ENCODE measurements at regions not wholly inside any gene's neighbourhood (a gene's known extent, or its start where the extent isn't known, plus 50 kb on each side); places are given as distances from the start of the nearest gene placed in this dataset.
"Not testable (repeated sequence)": the region's sequence is repeated elsewhere in the genome, so short reads cannot be mapped to it uniquely, and the experiment has no call there.

DNA sequence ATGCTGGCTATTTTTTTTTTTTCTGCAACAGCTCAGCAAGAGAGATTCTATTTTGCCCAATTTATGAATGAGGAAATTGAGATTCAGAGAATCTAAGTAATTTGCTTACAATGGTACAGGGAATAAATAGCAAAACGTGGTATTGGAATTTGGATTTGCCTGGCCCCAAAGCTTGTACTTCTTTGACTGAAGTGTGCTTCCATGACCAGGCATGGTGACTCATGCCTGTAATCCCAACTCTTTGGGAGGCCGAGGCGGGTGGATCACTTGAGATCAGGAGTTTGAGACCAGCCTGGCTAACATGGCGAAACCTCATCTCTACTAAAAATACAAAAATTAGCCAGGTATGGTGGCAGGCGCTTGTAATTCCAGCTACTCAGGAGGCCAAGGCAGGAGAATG lies 591.1 kb downstream of the CSNK1G3 start:
- H3K4me3 ChIP-seq (ENCODE audit: control insufficient read depth in 1 of 7, extremely low read depth in 1 of 7, insufficient read depth in 4 of 7, low read depth in 2 of 7, low read length in 6 of 7); DNase-seq; H3K36me3 ChIP-seq (ENCODE audit: control insufficient read depth in 4 of 4, insufficient read depth in 4 of 4, low read length in 3 of 4); H3K27me3 ChIP-seq (replicated peaks in 2 of 5; ENCODE audit: control insufficient read depth in 4 of 5, insufficient read depth in 5 of 5, low read length in 4 of 5); H3K27ac ChIP-seq (ENCODE audit: insufficient read depth in 1 of 2, low read depth in 1 of 2, low read length in 2 of 2, poor library complexity in 1 of 2, severe bottlenecking in 2 of 2); H3K9me3 ChIP-seq (ENCODE audit: control extremely low read depth in 1 of 5, control insufficient read depth in 4 of 5, insufficient read depth in 2 of 5, low read depth in 1 of 5, low read length in 4 of 5); POLR2A ChIA-PET; H3K4me1 ChIP-seq (ENCODE audit: control extremely low read depth in 1 of 4, control insufficient read depth in 4 of 4, insufficient read depth in 4 of 4, low read length in 3 of 4); CTCF ChIA-PET: not testable (repeated sequence)
- 96% methylated on average over 3 of the region's 5 CpGs for WGBS (ENCODE audit: insufficient coverage)

DNA sequence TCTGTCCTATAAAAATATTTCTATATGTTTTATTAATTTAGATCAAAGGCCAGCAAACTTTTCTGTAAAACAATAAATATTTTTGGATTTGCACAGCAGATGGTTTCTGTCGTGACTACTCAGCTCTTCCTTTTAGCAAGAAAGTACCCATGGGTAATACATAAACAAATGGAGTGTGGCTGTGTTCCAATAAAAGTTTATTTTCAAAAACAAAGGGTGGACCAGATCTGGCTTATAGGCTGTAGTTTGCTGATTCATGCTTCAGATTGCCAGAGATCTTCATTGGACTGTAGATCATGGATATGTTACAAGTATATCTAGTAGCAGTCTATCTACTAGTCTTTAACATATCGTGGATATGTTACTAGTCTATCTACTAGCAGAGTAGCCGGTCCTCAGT lies 590.5 kb downstream of the CSNK1G3 start:
- ChIA-PET POLR2A (no interaction called here), CTCF (no interaction called here)
- H3K9me3 ChIP-seq (ENCODE audit: control extremely low read depth in 1 of 5, control insufficient read depth in 4 of 5, insufficient read depth in 2 of 5, low read depth in 1 of 5, low read length in 4 of 5) = peaks cover 0 to 2% (median 0%) of the 10 kb centered on the region in 5 experiments
- no peak overlapping the region for H3K27ac ChIP-seq (ENCODE audit: insufficient read depth in 1 of 2, low read depth in 1 of 2, low read length in 2 of 2, poor library complexity in 1 of 2, severe bottlenecking in 2 of 2)
- H3K36me3 ChIP-seq (ENCODE audit: control insufficient read depth in 4 of 4, insufficient read depth in 4 of 4, low read length in 3 of 4) = no peaks in the 10 kb centered on the region
- no peak overlapping the region for H3K4me3 ChIP-seq (ENCODE audit: control insufficient read depth in 1 of 7, extremely low read depth in 1 of 7, insufficient read depth in 4 of 7, low read depth in 2 of 7, low read length in 6 of 7)
- H3K27me3 ChIP-seq (replicated peaks in 2 of 5; ENCODE audit: control insufficient read depth in 4 of 5, insufficient read depth in 5 of 5, low read length in 4 of 5) = no peaks in the 10 kb centered on the region
- no peaks in the 10 kb centered on the region for H3K4me1 ChIP-seq (ENCODE audit: control extremely low read depth in 1 of 4, control insufficient read depth in 4 of 4, insufficient read depth in 4 of 4, low read length in 3 of 4)
- WGBS (ENCODE audit: insufficient coverage) = no CpG with 5 or more reads among the region's 3 CpGs
- DNase-seq = no peak

DNA sequence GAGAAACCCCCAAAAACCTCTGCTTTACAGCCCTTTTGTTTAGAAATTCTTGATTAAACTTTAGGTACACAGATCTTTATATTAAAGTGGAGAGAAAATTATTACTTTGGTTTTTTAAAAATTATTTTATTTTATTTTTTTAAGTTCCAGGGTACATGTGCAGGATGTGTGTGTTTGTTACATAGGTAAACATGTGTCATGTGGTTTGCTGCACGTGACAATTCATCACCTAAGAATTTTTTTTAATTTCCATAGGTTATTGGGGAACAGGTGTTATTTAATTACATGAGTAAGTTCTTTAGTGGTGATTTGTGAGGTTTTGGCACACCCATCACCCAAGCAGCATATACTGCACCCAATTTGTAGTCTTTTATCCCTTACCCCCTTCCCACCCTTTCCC lies 581.7 kb downstream of the CSNK1G3 start:
- H3K4me1 ChIP-seq (ENCODE audit: control extremely low read depth in 1 of 4, control insufficient read depth in 4 of 4, insufficient read depth in 4 of 4, low read length in 3 of 4) = no peaks in the 10 kb centered on the region
- DNase-seq = no peak
- WGBS (ENCODE audit: insufficient coverage) = no CpG with 5 or more reads among the region's 1 CpG
- ChIA-PET CTCF (no interaction called here), POLR2A (no interaction called here)
- H3K4me3 ChIP-seq (ENCODE audit: control insufficient read depth in 1 of 7, extremely low read depth in 1 of 7, insufficient read depth in 4 of 7, low read depth in 2 of 7, low read length in 6 of 7) = no peak overlapping the region
- H3K27ac ChIP-seq (ENCODE audit: insufficient read depth in 1 of 2, low read depth in 1 of 2, low read length in 2 of 2, poor library complexity in 1 of 2, severe bottlenecking in 2 of 2) = no peak overlapping the region
- H3K9me3 ChIP-seq (ENCODE audit: control extremely low read depth in 1 of 5, control insufficient read depth in 4 of 5, insufficient read depth in 2 of 5, low read depth in 1 of 5, low read length in 4 of 5) = peaks cover 0 to 2% (median 0%) of the 10 kb centered on the region in 5 experiments
- H3K27me3 ChIP-seq (replicated peaks in 2 of 5; ENCODE audit: control insufficient read depth in 4 of 5, insufficient read depth in 5 of 5, low read length in 4 of 5) = no peaks in the 10 kb centered on the region
- no peaks in the 10 kb centered on the region for H3K36me3 ChIP-seq (ENCODE audit: control insufficient read depth in 4 of 4, insufficient read depth in 4 of 4, low read length in 3 of 4)

DNA sequence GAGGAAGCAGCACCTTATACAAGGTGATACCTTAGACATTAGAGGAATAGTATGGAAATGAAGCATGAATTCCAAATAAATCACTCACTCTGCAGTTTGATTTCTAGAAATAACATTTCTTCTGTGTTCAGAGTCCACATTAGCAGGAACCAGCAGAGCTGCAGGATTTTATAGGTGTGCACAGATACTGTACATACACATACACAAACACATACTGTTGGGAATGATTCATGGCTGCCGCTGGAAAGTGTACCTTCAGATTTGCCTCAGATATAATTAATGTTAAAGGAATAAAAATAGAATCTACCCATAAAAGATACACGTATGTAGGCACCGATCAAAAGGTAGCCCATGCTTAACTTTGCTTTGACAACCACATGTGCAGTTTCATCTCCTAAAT lies 578.1 kb downstream of the CSNK1G3 start:
- WGBS (ENCODE audit: insufficient coverage) = 100% methylated on average over 1 of the region's 3 CpGs
- ChIA-PET POLR2A (no interaction called here), CTCF (no interaction called here)
- H3K4me1 ChIP-seq (ENCODE audit: control extremely low read depth in 1 of 4, control insufficient read depth in 4 of 4, insufficient read depth in 4 of 4, low read length in 3 of 4) = no peaks in the 10 kb centered on the region
- H3K9me3 ChIP-seq (ENCODE audit: control extremely low read depth in 1 of 5, control insufficient read depth in 4 of 5, insufficient read depth in 2 of 5, low read depth in 1 of 5, low read length in 4 of 5) = peaks cover 0 to 2% (median 0%) of the 10 kb centered on the region in 5 experiments
- no peaks in the 10 kb centered on the region for H3K27me3 ChIP-seq (replicated peaks in 2 of 5; ENCODE audit: control insufficient read depth in 4 of 5, insufficient read depth in 5 of 5, low read length in 4 of 5)
- no peak for DNase-seq
- H3K36me3 ChIP-seq (ENCODE audit: control insufficient read depth in 4 of 4, insufficient read depth in 4 of 4, low read length in 3 of 4) = no peaks in the 10 kb centered on the region
- no peak overlapping the region for H3K4me3 ChIP-seq (ENCODE audit: control insufficient read depth in 1 of 7, extremely low read depth in 1 of 7, insufficient read depth in 4 of 7, low read depth in 2 of 7, low read length in 6 of 7)
- H3K27ac ChIP-seq (ENCODE audit: insufficient read depth in 1 of 2, low read depth in 1 of 2, low read length in 2 of 2, poor library complexity in 1 of 2, severe bottlenecking in 2 of 2) = no peak overlapping the region

DNA sequence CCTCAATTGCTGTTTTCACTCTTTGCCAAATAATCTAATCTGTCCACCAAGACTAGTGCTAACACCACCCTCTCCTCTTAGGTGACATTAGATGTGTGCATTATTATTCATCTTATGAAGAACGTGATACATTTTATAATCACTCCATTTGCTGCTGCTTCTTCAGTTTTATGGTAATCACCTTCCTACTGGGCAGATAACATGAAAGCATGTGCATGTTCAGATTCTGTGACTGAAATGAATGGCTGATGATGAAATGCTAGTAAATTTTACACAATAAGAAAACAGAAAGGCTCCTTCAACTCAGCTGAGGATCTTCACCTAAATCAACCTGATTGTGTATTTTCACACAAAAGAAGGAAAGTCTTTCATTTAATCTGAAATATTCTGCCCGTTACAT lies 577.6 kb downstream of the CSNK1G3 start:
- whole genome bisulfite sequencing (ENCODE audit: insufficient coverage) = no CpG with 5 or more reads among the region's 2 CpGs

DNA sequence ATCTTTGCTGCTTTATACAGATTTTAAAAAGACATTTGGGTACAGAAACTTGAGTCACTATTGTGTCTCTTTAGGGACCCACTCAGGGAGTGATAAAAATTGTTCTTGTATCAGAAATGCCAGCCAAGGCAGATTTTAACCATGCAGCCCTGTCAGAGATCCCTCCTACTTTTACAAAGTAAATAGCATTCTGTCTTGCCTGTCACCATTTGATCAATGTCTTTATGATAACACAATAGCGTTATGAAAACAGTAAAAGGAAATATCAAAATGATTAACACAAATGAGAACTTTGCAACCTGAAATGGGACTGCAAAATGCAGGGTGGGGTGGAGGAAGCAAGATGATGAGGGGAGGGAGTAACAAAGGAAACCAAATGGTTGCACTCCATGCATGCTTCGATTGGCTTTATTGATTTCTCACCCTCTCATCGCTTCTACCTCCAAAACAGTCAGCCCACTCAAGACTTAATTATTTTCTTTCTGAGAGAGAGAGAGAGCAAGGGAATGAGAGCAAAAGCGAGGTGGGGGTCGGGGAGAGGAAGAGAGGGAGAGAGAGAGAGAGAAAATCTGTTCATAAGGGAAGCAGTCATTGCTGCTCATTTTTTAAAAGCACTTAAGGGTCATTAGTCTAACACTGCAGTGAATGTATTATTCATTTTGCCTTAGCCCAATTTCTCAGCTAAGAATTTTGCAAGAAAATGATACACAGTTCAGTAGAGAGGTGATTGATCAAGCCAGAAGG lies 576.5 kb downstream of the CSNK1G3 start:
- DNase-seq = no peak
- Histone ChIP-seq H3K4me1 (ENCODE audit: control extremely low read depth in 1 of 4, control insufficient read depth in 4 of 4, insufficient read depth in 4 of 4, low read length in 3 of 4) (no peaks in the 10 kb centered on the region), H3K27me3 (replicated peaks in 2 of 5; ENCODE audit: control insufficient read depth in 4 of 5, insufficient read depth in 5 of 5, low read length in 4 of 5) (no peaks in the 10 kb centered on the region), H3K27ac (ENCODE audit: insufficient read depth in 1 of 2, low read depth in 1 of 2, low read length in 2 of 2, poor library complexity in 1 of 2, severe bottlenecking in 2 of 2) (no peak overlapping the region), H3K4me3 (ENCODE audit: control insufficient read depth in 1 of 7, extremely low read depth in 1 of 7, insufficient read depth in 4 of 7, low read depth in 2 of 7, low read length in 6 of 7) (no peak overlapping the region), H3K36me3 (ENCODE audit: control insufficient read depth in 4 of 4, insufficient read depth in 4 of 4, low read length in 3 of 4) (no peaks in the 10 kb centered on the region), H3K9me3 (ENCODE audit: control extremely low read depth in 1 of 5, control insufficient read depth in 4 of 5, insufficient read depth in 2 of 5, low read depth in 1 of 5, low read length in 4 of 5) (peaks cover 0 to 2% (median 0%) of the 10 kb centered on the region in 5 experiments)
- ChIA-PET POLR2A (interaction anchor here (0.6 kb wide), 1 partner anchor 452 kb away, joined by 3 read pairs; no protein-coding TSS in a partner anchor), CTCF (no interaction called here)
- WGBS (ENCODE audit: insufficient coverage) = 100% methylated on average over 2 of the region's 5 CpGs

More for the DNA sequence above, 577.6 kb downstream of the CSNK1G3 start:
- H3K27ac ChIP-seq (ENCODE audit: insufficient read depth in 1 of 2, low read depth in 1 of 2, low read length in 2 of 2, poor library complexity in 1 of 2, severe bottlenecking in 2 of 2) = no peak overlapping the region
- no peak overlapping the region for H3K4me3 ChIP-seq (ENCODE audit: control insufficient read depth in 1 of 7, extremely low read depth in 1 of 7, insufficient read depth in 4 of 7, low read depth in 2 of 7, low read length in 6 of 7)
- no peaks in the 10 kb centered on the region for H3K4me1 ChIP-seq (ENCODE audit: control extremely low read depth in 1 of 4, control insufficient read depth in 4 of 4, insufficient read depth in 4 of 4, low read length in 3 of 4)
- H3K36me3 ChIP-seq (ENCODE audit: control insufficient read depth in 4 of 4, insufficient read depth in 4 of 4, low read length in 3 of 4) = no peaks in the 10 kb centered on the region
- peaks cover 0 to 2% (median 0%) of the 10 kb centered on the region in 5 experiments for H3K9me3 ChIP-seq (ENCODE audit: control extremely low read depth in 1 of 5, control insufficient read depth in 4 of 5, insufficient read depth in 2 of 5, low read depth in 1 of 5, low read length in 4 of 5)
- DNase-seq = no peak
- ChIA-PET CTCF (no interaction called here), POLR2A (no interaction called here)
- H3K27me3 ChIP-seq (replicated peaks in 2 of 5; ENCODE audit: control insufficient read depth in 4 of 5, insufficient read depth in 5 of 5, low read length in 4 of 5) = no peaks in the 10 kb centered on the region

DNA sequence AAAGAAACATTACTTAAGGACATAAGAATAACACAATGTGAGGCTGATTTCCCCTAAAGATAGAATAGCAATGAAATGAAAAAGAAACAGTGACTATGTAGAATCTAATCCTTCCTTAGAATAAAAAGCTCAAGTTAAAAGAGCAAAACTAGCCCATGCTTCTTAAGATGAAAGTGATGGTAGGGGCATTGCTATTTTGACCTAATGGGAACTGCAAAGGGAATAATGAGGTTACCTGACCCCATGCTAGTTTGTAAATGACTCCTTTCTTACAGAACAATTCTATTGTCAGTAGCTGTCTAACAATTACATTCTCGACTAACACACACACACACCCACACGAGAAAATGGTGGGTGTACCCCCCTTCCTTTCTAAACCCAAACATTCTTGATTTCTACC lies 575.8 kb downstream of the CSNK1G3 start:
- Histone ChIP-seq H3K4me1 (ENCODE audit: control extremely low read depth in 1 of 4, control insufficient read depth in 4 of 4, insufficient read depth in 4 of 4, low read length in 3 of 4) (no peaks in the 10 kb centered on the region), H3K4me3 (ENCODE audit: control insufficient read depth in 1 of 7, extremely low read depth in 1 of 7, insufficient read depth in 4 of 7, low read depth in 2 of 7, low read length in 6 of 7) (no peak overlapping the region), H3K36me3 (ENCODE audit: control insufficient read depth in 4 of 4, insufficient read depth in 4 of 4, low read length in 3 of 4) (no peaks in the 10 kb centered on the region), H3K27me3 (replicated peaks in 2 of 5; ENCODE audit: control insufficient read depth in 4 of 5, insufficient read depth in 5 of 5, low read length in 4 of 5) (no peaks in the 10 kb centered on the region), H3K27ac (ENCODE audit: insufficient read depth in 1 of 2, low read depth in 1 of 2, low read length in 2 of 2, poor library complexity in 1 of 2, severe bottlenecking in 2 of 2) (no peak overlapping the region), H3K9me3 (ENCODE audit: control extremely low read depth in 1 of 5, control insufficient read depth in 4 of 5, insufficient read depth in 2 of 5, low read depth in 1 of 5, low read length in 4 of 5) (no peaks in the 10 kb centered on the region)
- CTCF ChIA-PET = no interaction called here
- DNase-seq = no peak
- WGBS (ENCODE audit: insufficient coverage) = no CpG with 5 or more reads among the region's 2 CpGs
- POLR2A ChIA-PET = interaction anchor here (0.8 kb wide), 1 partner anchor 23 kb away, joined by 3 read pairs; no protein-coding TSS in a partner anchor

Measured in common myeloid progenitor, CD34-positive (primary cell).